Activated CD8-positive, alpha-beta memory T cell treated with anti-CD3 and anti-CD28 coated beads, Interleukin-2, amount 10 ng/mL, durations not matched to agents 7 days and 5 days (primary cell): ENCODE measurements at regions not wholly inside any gene's neighbourhood (a gene's known extent, or its start where the extent isn't known, plus 50 kb on each side); places are given as distances from the start of the nearest gene placed in this dataset.
"Not testable (repeated sequence)": the region's sequence is repeated elsewhere in the genome, so short reads cannot be mapped to it uniquely, and the experiment has no call there.

ENCODE experiments used
- ATAC-seq: fragments of 150-1000 bp; cut with Tn5 transposase; one replicate; pipeline ENCODE4 v1.10.0; 2021; ENCODE audit warnings: moderate library complexity
- CTCF ChIA-PET: fragments of 350-600 bp; sonication (Branson Sonifier 250); formaldehyde crosslinking; loops from one replicate; lab custom pipeline; 2021; ENCODE audit warnings: antibody characterized with exemption; lab: Charles Lee
- DNase-seq: peaks from one replicate; pipeline ENCODE4 v3.0.0-alpha.2; 2020
- H3K27ac Mint-ChIP-seq: one replicate; pipeline ENCODE4 v1.8.0; 2021; ENCODE audit warnings: mild to moderate bottlenecking, mixed read lengths
- H3K27me3 Mint-ChIP-seq: one replicate; pipeline ENCODE4 v1.8.0; 2021; ENCODE audit warnings: mixed read lengths
- H3K36me3 Mint-ChIP-seq: one replicate; pipeline ENCODE4 v1.8.0; 2021; ENCODE audit warnings: mild to moderate bottlenecking, mixed read lengths
- H3K4me1 Mint-ChIP-seq: one replicate; pipeline ENCODE4 v1.8.0; 2021; ENCODE audit warnings: mixed read lengths
- H3K4me3 Mint-ChIP-seq: one replicate; pipeline ENCODE4 v1.8.0; 2021; ENCODE audit warnings: mild to moderate bottlenecking, moderate library complexity, mixed read lengths
- H3K9me3 Mint-ChIP-seq: one replicate; pipeline ENCODE4 v1.8.0; 2022; ENCODE audit warnings: low read depth, mixed read lengths

DNA sequence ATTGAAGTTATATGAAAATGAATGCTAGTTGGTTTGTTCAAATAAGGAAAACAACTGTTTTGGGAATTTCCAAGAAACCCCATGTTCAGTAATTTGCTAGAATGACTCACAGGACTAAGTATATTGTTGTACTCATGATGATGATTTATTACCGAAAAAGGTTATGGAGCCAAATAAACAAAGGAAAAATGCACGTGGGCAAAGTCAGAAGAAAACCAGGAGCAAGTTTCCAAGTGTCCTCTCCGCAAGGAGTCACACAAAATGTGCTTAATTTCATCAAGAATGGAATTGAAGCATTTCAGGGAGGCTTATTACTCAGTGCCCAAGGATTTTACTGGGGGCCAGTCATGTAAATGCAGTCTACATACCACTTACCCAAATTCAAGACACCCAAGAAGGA lies 1652.4 kb upstream of the TMEFF2 start:
- CTCF ChIA-PET: no interaction called here
- H3K27ac Mint-ChIP-seq: no peak overlapping the region

DNA sequence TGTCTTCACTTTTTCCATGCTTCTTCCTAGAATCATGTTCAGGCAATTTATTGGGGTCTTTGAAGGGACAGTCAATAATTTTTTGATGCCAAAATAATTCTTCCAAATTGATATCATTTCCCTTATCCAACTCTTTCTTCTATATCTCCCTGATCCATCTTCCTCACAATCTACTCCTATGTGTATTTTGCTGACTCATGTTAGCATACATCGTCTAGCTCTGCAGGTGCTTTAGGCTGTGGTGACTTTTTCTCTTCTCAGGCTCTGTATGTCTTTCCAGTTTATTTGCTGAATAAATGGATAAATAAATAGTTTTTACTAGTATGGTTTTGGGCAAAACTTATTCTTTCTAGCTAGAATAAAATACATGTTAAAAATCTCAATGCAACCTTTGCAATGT lies 1650.9 kb upstream of the TMEFF2 start:
- no peaks in the 10 kb centered on the region for H3K9me3 Mint-ChIP-seq
- DNase-seq (no peak), ATAC-seq (no peak)
- H3K4me3 Mint-ChIP-seq: no peak overlapping the region
- H3K27ac Mint-ChIP-seq: no peak overlapping the region
- H3K4me1 Mint-ChIP-seq: no peaks in the 10 kb centered on the region
- H3K27me3 Mint-ChIP-seq: no peaks in the 10 kb centered on the region
- CTCF ChIA-PET: no interaction called here
- H3K36me3 Mint-ChIP-seq: no peaks in the 10 kb centered on the region

More for the DNA sequence above, 1652.4 kb upstream of the TMEFF2 start:
- no peak overlapping the region for H3K4me3 Mint-ChIP-seq
- DNase-seq: no peak
- H3K36me3 Mint-ChIP-seq: no peaks in the 10 kb centered on the region
- H3K27me3 Mint-ChIP-seq: no peaks in the 10 kb centered on the region
- no peak for ATAC-seq
- H3K9me3 Mint-ChIP-seq: no peaks in the 10 kb centered on the region
- H3K4me1 Mint-ChIP-seq: no peaks in the 10 kb centered on the region

DNA sequence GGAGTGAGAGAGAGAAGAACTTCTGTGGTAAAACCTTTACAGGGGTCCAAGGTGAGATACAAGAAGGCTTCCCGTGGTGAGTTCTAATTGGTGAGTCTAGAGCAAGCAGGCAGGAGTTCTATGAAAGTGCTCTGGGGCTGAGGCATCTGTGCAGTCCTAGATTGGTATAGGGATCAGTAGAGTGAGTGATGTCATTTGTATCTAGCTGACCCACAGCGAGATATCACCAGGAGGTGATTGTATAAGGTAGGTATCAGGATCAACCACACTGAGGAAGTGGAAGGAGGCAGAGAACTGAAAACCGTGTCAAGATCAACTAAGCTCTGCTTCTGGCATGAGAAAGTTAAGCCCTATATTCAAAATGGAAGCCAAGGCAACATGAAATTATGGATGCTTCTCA lies 1648.9 kb upstream of the TMEFF2 start:
- Mint-ChIP-seq H3K9me3 (no peaks in the 10 kb centered on the region), H3K36me3 (no peaks in the 10 kb centered on the region), H3K4me1 (no peaks in the 10 kb centered on the region), H3K27me3 (no peaks in the 10 kb centered on the region), H3K4me3 (no peak overlapping the region), H3K27ac (no peak overlapping the region)
- DNase-seq (no peak), ATAC-seq (no peak)
- CTCF ChIA-PET: no interaction called here

DNA sequence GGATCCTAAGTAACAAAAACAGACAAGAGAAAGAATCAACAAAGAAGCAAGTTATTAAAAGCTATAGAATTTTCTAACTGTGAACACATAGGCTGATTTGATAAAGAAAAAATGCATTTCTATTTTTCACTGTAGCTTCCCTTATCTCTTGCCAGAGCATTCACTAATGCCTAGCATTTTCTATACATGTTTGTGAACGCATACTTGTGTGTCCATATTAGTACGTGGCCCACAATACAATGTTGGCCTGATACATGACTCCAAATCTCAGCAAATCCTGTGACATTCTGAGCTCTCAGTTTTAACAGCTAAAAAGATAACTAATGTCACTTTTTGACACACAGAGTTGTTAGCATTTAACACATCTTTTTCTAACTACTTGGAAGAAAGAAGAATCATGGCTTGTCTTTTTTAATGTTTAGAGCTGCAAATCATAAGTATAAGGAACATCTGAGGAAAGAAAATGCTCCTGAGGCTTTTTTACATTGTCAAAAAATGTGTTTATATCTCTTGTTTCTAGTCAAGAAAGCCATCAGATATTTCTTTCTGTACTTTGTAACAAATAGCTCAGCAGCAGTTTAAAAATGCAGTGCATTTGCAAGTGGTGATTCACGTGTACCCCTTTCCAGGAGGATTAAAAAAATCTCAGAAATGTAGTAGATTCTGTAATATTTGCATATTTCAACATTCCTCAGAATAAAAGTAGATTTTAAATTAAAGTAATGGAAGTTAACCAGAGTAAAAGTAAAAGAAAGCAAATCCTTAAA lies 1646.8 kb upstream of the TMEFF2 start:
- DNase-seq: no peak
- ATAC-seq: no peak
- no peaks in the 10 kb centered on the region for H3K4me1 Mint-ChIP-seq
- no peaks in the 10 kb centered on the region for H3K9me3 Mint-ChIP-seq
- H3K4me3 Mint-ChIP-seq: no peak overlapping the region
- H3K27ac Mint-ChIP-seq: no peak overlapping the region
- no peaks in the 10 kb centered on the region for H3K27me3 Mint-ChIP-seq
- H3K36me3 Mint-ChIP-seq: no peaks in the 10 kb centered on the region
- CTCF ChIA-PET: no interaction called here

DNA sequence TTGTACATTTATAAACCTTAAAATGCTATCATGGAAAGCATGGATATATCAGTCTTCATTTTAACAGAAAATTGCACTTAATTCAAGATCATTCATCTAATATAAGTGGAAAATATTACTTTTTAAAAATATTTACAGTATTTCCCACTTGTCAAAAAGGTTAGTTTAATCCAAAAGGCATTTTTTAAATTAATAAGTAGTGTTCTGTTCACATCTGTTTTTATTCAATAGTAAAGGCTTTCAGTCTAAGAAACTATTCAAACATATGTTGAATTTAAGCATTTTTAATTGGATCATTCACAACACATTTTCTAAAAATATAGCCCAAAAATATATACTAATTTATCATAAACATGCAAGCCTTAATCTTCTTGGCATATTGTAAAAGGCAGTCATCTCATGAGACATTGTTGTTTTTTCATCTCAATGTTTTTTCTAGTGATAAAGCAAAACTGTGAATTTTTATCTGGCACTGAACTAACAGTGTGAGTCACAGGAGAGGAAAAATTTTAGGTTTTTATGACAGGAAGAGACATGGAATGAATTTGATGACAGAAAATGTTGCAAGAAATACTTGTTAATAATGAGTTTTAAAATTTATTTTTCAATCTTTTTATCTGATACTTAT lies 1642.5 kb upstream of the TMEFF2 start:
- no peaks in the 10 kb centered on the region for H3K4me1 Mint-ChIP-seq

DNA sequence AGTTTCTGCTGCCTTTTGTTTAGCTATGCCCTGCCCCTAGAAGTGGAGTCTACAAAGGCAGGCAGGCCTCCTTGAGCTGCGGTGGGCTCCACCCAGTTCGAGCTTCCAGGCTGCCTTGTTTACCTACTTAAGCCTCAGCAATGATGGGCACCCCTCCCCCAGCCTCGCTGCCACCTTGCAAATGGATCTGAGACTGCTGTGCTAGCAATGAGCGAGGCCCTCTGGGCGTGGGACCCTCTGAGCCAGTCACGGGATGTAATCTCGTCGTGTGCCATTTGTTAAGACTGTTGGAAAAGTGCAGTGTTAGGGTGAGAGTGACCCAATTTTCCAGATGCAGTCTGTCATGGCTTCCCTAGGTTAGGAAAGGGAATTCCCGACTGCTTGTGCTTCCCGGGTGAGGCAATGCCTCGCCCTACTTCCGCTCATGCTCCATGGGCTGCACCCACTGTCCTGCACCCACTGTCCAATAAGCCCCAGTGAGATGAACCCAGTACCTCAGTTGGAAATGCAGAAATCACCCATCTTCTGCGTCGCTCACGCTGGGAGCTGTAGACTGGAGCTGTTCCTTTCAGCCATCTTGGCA lies 1641.8 kb upstream of the TMEFF2 start:
- H3K4me3 Mint-ChIP-seq, DNase-seq, ATAC-seq, H3K9me3 Mint-ChIP-seq, H3K4me1 Mint-ChIP-seq, H3K36me3 Mint-ChIP-seq, H3K27me3 Mint-ChIP-seq, CTCF ChIA-PET, H3K27ac Mint-ChIP-seq: not testable (repeated sequence)

More for the DNA sequence above, 1642.5 kb upstream of the TMEFF2 start:
- Mint-ChIP-seq H3K27ac (no peak overlapping the region), H3K4me3 (no peak overlapping the region), H3K9me3 (no peaks in the 10 kb centered on the region), H3K27me3 (no peaks in the 10 kb centered on the region), H3K36me3 (no peaks in the 10 kb centered on the region)
- CTCF ChIA-PET: no interaction called here
- ATAC-seq (no peak), DNase-seq (no peak)

DNA sequence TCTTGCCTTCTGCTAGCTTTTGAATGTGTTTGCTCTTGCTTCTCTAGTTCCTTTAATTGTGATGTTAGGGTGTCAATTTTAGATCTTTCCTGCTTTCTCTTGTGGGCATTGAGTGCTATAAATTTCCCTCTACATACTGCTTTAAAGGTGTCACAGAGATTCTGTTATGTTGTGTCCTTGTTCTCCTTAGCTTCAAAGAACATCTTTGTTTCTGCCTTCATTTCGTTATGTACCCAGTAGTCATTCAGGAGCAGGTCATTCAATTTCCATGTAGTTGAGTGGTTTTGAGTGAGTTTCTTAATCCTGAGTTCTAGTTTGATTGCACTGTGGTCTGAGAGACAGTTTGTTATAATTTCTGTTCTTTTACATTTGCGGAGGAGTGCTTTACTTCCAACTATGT lies 1639.2 kb upstream of the TMEFF2 start:
- H3K4me1 Mint-ChIP-seq, H3K9me3 Mint-ChIP-seq, DNase-seq, ATAC-seq, H3K4me3 Mint-ChIP-seq, H3K27ac Mint-ChIP-seq, H3K27me3 Mint-ChIP-seq, CTCF ChIA-PET, H3K36me3 Mint-ChIP-seq: not testable (repeated sequence)

DNA sequence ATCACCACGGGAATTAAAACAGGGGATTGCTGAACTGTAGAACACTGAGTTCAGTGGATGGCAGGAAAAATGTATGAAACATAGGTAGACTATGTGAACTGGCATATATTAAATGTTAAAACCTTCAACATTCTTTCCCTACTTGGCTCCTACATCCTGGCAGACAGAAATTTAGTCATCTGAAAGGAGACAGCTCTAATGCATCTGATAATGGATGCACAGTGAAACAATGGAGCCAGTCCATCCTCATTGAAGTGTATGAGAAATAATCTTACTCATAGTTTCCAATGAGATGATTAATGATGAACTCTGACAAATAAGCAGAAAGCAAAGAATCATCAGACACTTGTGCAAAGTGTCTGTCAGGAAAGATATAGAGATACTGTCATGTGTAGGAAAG lies 1629.7 kb upstream of the TMEFF2 start:
- no peaks in the 10 kb centered on the region for H3K36me3 Mint-ChIP-seq
- H3K27me3 Mint-ChIP-seq: no peaks in the 10 kb centered on the region
- DNase-seq (no peak), ATAC-seq (no peak)
- CTCF ChIA-PET: no interaction called here
- no peak overlapping the region for H3K27ac Mint-ChIP-seq
- no peak overlapping the region for H3K4me3 Mint-ChIP-seq
- H3K4me1 Mint-ChIP-seq: no peaks in the 10 kb centered on the region
- peaks cover 3% of the 10 kb centered on the region for H3K9me3 Mint-ChIP-seq

DNA sequence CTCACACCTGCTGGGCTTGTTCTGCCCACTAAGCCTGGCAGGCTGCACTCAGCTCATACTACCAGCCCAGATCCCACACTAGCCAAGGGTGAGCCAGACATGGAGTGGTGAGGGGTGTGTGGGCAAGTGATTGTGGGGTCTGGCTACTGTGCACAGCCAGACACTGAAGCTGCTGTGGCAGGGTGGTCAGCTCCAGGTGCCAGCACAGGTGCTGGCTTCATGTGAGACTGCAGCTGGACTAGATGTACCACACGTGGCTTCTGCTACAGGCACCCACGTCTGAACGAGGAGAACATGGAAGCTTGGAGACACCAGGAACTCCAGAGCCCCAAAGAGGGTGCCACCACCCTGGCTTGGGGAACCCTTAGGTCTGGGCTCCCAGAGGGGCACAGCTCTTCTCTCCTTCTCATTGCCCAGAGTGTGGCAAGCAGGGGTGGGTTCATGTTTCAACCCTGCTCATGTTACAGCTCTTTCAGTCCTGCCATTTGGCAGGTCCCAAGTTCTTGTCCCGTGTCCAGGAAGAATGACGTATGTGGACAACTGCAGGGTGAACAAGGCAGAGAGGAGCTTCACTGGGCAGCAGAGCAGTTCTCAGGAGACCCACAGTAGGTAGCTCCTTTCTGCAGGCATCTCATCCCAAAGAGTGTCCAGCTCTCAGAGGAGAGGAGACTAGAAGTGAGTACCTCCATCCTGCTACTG lies 1624.2 kb upstream of the TMEFF2 start:
- no peak for DNase-seq
- H3K9me3 Mint-ChIP-seq: peaks cover 3% of the 10 kb centered on the region
- H3K27me3 Mint-ChIP-seq: no peaks in the 10 kb centered on the region
- H3K27ac Mint-ChIP-seq: no peak overlapping the region
- no peaks in the 10 kb centered on the region for H3K4me1 Mint-ChIP-seq
- no peaks in the 10 kb centered on the region for H3K36me3 Mint-ChIP-seq
- no peak overlapping the region for H3K4me3 Mint-ChIP-seq
- no peak for ATAC-seq
- CTCF ChIA-PET: no interaction called here

DNA sequence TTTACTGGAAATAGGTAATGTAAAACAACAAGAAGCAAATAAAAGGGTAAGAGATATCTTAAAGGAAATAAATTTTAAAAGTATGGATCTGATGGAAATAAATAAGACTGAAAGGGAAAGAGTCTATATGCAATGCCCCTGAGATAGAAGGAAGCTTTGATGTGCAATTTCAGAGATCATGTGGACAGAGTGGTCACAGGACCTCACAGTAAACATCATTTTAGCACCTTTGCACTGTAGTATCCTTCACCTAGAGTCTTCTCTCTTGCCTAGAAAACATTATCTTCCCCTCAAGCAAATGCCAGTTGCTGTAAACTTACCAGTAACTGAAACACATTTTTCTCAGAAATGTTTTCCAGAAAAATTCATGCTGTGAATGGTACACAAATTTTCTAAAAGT lies 1621.3 kb upstream of the TMEFF2 start:
- DNase-seq: no peak
- no peaks in the 10 kb centered on the region for H3K9me3 Mint-ChIP-seq

DNA sequence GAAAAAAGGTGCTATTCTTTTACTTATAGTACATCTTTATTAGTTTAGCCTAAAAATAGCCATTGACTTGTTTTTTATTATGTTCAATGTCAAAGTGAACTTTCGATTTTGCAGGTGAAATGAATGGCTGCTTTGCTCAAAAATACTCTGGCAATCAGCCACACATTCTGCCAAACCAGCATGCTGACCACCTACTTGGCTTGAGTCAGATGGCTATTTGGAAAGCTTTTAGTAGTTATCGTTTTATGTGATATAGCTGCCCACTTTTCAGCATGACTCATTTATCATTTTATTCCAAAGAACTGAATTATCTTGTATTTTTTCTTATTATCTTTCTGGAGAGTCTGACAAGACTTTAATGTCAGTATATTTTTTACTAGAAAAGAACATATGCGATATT lies 1615.8 kb upstream of the TMEFF2 start:
- no peaks in the 10 kb centered on the region for H3K27me3 Mint-ChIP-seq

More for the DNA sequence above, 1621.3 kb upstream of the TMEFF2 start:
- no peaks in the 10 kb centered on the region for H3K4me1 Mint-ChIP-seq
- no peaks in the 10 kb centered on the region for H3K36me3 Mint-ChIP-seq
- no peak for ATAC-seq
- H3K4me3 Mint-ChIP-seq: no peak overlapping the region
- CTCF ChIA-PET: no interaction called here
- no peak overlapping the region for H3K27ac Mint-ChIP-seq
- no peaks in the 10 kb centered on the region for H3K27me3 Mint-ChIP-seq

DNA sequence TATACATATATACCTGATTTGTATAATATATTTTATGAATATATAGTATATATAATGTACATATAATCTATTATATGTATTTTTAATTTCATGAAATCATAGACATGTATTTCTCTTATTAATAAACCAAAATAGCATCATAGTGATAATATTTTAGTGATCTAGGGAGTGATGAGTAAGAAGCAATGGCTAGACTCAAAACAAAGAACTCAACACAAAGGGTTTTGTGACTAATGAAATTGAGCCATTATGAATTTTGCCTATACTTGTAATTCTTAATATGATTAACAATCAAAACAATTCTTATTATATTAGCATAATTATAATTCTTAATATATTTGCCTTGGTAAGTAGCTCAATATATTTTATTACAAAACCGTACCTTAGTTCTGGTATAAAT lies 1614.1 kb upstream of the TMEFF2 start:
- Mint-ChIP-seq H3K4me1 (no peaks in the 10 kb centered on the region), H3K27ac (no peak overlapping the region), H3K9me3 (no peaks in the 10 kb centered on the region), H3K27me3 (no peaks in the 10 kb centered on the region), H3K36me3 (no peaks in the 10 kb centered on the region), H3K4me3 (no peak overlapping the region)
- DNase-seq (no peak), ATAC-seq (no peak)
- CTCF ChIA-PET: no interaction called here

More for the DNA sequence above, 1615.8 kb upstream of the TMEFF2 start:
- no peaks in the 10 kb centered on the region for H3K9me3 Mint-ChIP-seq
- no peaks in the 10 kb centered on the region for H3K36me3 Mint-ChIP-seq
- no peaks in the 10 kb centered on the region for H3K4me1 Mint-ChIP-seq
- CTCF ChIA-PET: no interaction called here
- H3K27ac Mint-ChIP-seq: no peak overlapping the region
- no peak for DNase-seq
- no peak overlapping the region for H3K4me3 Mint-ChIP-seq
- no peak for ATAC-seq

DNA sequence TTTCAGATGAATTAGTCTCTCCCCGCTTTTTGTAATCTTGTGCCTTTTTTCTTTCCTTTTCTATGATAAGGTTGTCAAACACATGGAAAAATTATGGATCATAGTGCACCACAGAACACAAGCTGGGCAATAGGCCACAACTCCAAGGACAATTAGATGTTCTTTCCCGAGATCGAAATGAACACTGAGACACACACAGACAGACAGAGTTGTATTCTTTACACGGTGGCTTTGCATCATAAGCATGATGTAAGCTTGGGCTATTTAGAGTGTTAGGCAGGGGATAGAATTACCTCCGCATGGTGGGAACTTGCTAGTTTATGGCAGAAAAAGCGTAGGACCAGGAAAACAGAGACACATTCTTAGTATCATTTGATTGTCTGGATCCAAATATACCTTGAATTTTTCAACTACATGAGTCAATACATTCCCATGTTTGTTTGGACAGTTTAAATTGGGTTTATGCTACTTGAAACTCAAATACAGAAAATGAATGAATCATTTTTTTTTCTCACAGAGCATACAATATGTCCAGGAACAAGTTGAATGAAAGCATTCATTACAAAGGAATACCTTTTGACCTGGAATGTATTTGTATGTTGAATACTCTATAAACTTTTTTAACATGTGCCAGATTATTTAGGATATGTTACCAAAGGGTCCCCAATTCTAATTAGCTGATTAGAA lies 1611.5 kb upstream of the TMEFF2 start:
- Mint-ChIP-seq H3K4me1 (no peaks in the 10 kb centered on the region), H3K9me3 (no peaks in the 10 kb centered on the region), H3K36me3 (no peaks in the 10 kb centered on the region), H3K4me3 (no peak overlapping the region), H3K27ac (no peak overlapping the region), H3K27me3 (no peaks in the 10 kb centered on the region)
- DNase-seq (no peak), ATAC-seq (no peak)
- CTCF ChIA-PET: no interaction called here
